Ishikawa (cell line): ENCODE measurements at regions not wholly inside any gene's neighbourhood (a gene's known extent, or its start where the extent isn't known, plus 50 kb on each side); places are given as distances from the start of the nearest gene placed in this dataset.

ENCODE experiments used
- EP300 ChIP-seq: IDR thresholded peaks from 2 replicates; pipeline ENCODE4 v1.6.1; 2012; ENCODE audit warnings: borderline replicate concordance
- TEAD4 ChIP-seq: IDR thresholded peaks from 2 replicates; pipeline ENCODE4 v1.6.1; 2012

GRCh38 chr13:21883713-21884112 lies 212.8 kb downstream of the FGF9 start:
- TF ChIP-seq TEAD4 (no peak), EP300 (no peak)
